Common myeloid progenitor, CD34-positive (primary cell): ENCODE measurements at regions not wholly inside any gene's neighbourhood (a gene's known extent, or its start where the extent isn't known, plus 50 kb on each side); places are given as distances from the start of the nearest gene placed in this dataset.

Experiments
- CTCF ChIA-PET: fragments of 350-600 bp; sonication (Branson Sonifier 250); formaldehyde crosslinking; loops from one replicate; lab custom pipeline; 2021; ENCODE audit warnings: antibody characterized with exemption; lab: Charles Lee
- POLR2A ChIA-PET: fragments of 350-600 bp; sonication (Branson Sonifier 250); formaldehyde crosslinking; loops from one replicate; lab custom pipeline; 2021; ENCODE audit warnings: antibody characterized with exemption; lab: Charles Lee
- DNase-seq, 3 donors: peaks; one replicate each; pipeline versions ENCODE4 v3.0.0 to v3.0.0-alpha.2; 2013
- H3K27ac ChIP-seq, 2 experiments: 1 replicate in 1 of 2; 2 replicates in 1 of 2; pipeline ENCODE4 v1.7.0; 2013; ENCODE audit warnings: inconsistent platforms in 2 of 2, low read length in 2 of 2, mild to moderate bottlenecking in 2 of 2, low read depth in 1 of 2, moderate library complexity in 1 of 2; ENCODE audit not compliant: severe bottlenecking in 2 of 2, insufficient read depth in 1 of 2, poor library complexity in 1 of 2
- H3K27me3 ChIP-seq, 5 experiments: replicated peaks in 2 of 5; 1 replicate in 3 of 5; 2 replicates in 2 of 5; pipeline versions ENCODE4 v1.6.1 to v1.7.0; 2013; ENCODE audit warnings: low read length in 4 of 5, mild to moderate bottlenecking in 2 of 5, moderate library complexity in 2 of 5, inconsistent platforms in 1 of 5; ENCODE audit not compliant: insufficient read depth in 5 of 5, control insufficient read depth in 4 of 5
- H3K36me3 ChIP-seq, 4 experiments: 1 replicate in 2 of 4; 2 replicates in 2 of 4; pipeline versions ENCODE4 v1.6.1 to v1.7.0; 2013; ENCODE audit warnings: low read length in 3 of 4, control low read depth in 1 of 4, mild to moderate bottlenecking in 1 of 4; ENCODE audit not compliant: control insufficient read depth in 4 of 4, insufficient read depth in 4 of 4
- H3K4me1 ChIP-seq, 4 experiments: 1 replicate in 3 of 4; 2 replicates in 1 of 4; pipeline versions ENCODE4 v1.6.1 to v1.7.1; 2013; ENCODE audit warnings: low read length in 3 of 4, mild to moderate bottlenecking in 3 of 4, control low read depth in 1 of 4, inconsistent platforms in 1 of 4, moderate library complexity in 1 of 4; ENCODE audit not compliant: control insufficient read depth in 4 of 4, insufficient read depth in 4 of 4; ENCODE audit errors: control extremely low read depth in 1 of 4
- H3K4me3 ChIP-seq, 7 experiments: 1 replicate in 4 of 7; 2 replicates in 3 of 7; pipeline versions ENCODE4 v1.5.1 to v1.7.0; 2013; ENCODE audit warnings: mild to moderate bottlenecking in 7 of 7, low read length in 6 of 7, moderate library complexity in 6 of 7, inconsistent platforms in 2 of 7, low read depth in 2 of 7, control low read depth in 1 of 7; ENCODE audit not compliant: insufficient read depth in 4 of 7, control insufficient read depth in 1 of 7; ENCODE audit errors: extremely low read depth in 1 of 7
- H3K9me3 ChIP-seq, 5 experiments: 1 replicate in 4 of 5; 2 replicates in 1 of 5; pipeline versions ENCODE4 v1.6.1 to v1.7.1; 2013; ENCODE audit warnings: low read length in 4 of 5, mild to moderate bottlenecking in 2 of 5, inconsistent platforms in 1 of 5, low read depth in 1 of 5, moderate library complexity in 1 of 5; ENCODE audit not compliant: control insufficient read depth in 4 of 5, insufficient read depth in 2 of 5; ENCODE audit errors: control extremely low read depth in 1 of 5
- WGBS: methylation state at CpG from one replicate; pipeline ENCODE4 v1.1.5; 2013; ENCODE audit not compliant: insufficient coverage; 5-methylcytosine and 5-hydroxymethylcytosine counted together

GRCh38 chr1:30819244-30819571 lies 61.6 kb upstream of the LAPTM5 start:
- Histone ChIP-seq H3K4me3 (no peak overlapping the region), H3K4me1 (peaks cover 2 to 16% (median 14%) of the 10 kb centered on the region in 4 experiments), H3K27ac (no peak overlapping the region), H3K27me3 (peaks cover 2 to 93% (median 46%) of the 10 kb centered on the region in 5 experiments), H3K9me3 (no peaks in the 10 kb centered on the region), H3K36me3 (no peaks in the 10 kb centered on the region)
- WGBS: 74% methylated on average over 2 of the region's 3 CpGs
- POLR2A ChIA-PET: no interaction called here
- no peak for DNase-seq
- CTCF ChIA-PET: interaction anchor here (1.3 to 3.7 kb wide), 3 partner anchors 11 to 67 kb away, joined by 3 to 40 read pairs (median 3); no protein-coding TSS in a partner anchor

- Histone ChIP-seq H3K36me3 (no peaks in the 10 kb centered on the region), H3K27ac (no peak overlapping the region), H3K4me1 (peaks cover 2 to 11% (median 9%) of the 10 kb centered on the region in 4 experiments), H3K4me3 (no peak overlapping the region), H3K9me3 (no peaks in the 10 kb centered on the region), H3K27me3 (peaks cover 2 to 93% (median 45%) of the 10 kb centered on the region in 5 experiments)
- POLR2A ChIA-PET: no interaction called here
- DNase-seq: no peak
- CTCF ChIA-PET: interaction anchor here (1.3 to 3.7 kb wide), 4 partner anchors 10 to 110 kb away, joined by 3 to 40 read pairs (median 3); no protein-coding TSS in a partner anchor
- 73% methylated on average over 6 of the region's 10 CpGs for WGBS
Measured at GRCh38 chr1:30818568-30819243, 61.1 kb upstream of the LAPTM5 start.

GRCh38 chr1:30817548-30817947 lies 60.0 kb upstream of the LAPTM5 start:
- DNase-seq: no peak
- no peaks in the 10 kb centered on the region for H3K36me3 ChIP-seq
- POLR2A ChIA-PET: no interaction called here
- H3K9me3 ChIP-seq: no peaks in the 10 kb centered on the region
- H3K4me3 ChIP-seq: no peak overlapping the region
- 79% methylated on average over 3 of the region's 3 CpGs for WGBS
- H3K27me3 ChIP-seq: peaks cover 2 to 95% (median 44%) of the 10 kb centered on the region in 5 experiments
- CTCF ChIA-PET: interaction anchor here (0.6 to 1.6 kb wide), 4 partner anchors 16 to 111 kb away, joined by 3 to 11 read pairs (median 3); no protein-coding TSS in a partner anchor
- no peak overlapping the region for H3K27ac ChIP-seq
- H3K4me1 ChIP-seq: no peaks in the 10 kb centered on the region

- Histone ChIP-seq H3K27ac (no peak overlapping the region), H3K4me1 (no peaks in the 10 kb centered on the region), H3K36me3 (no peaks in the 10 kb centered on the region), H3K4me3 (no peak overlapping the region), H3K27me3 (peaks cover 2 to 99% (median 49%) of the 10 kb centered on the region in 5 experiments), H3K9me3 (no peaks in the 10 kb centered on the region)
- DNase-seq: no peak
- ChIA-PET CTCF (interaction anchor here (0.9 to 1.6 kb wide), 4 partner anchors 14 to 94 kb away, joined by 3 to 11 read pairs (median 4); no protein-coding TSS in a partner anchor), POLR2A (no interaction called here)
- WGBS: 33% methylated on average over 2 of the region's 5 CpGs
Measured at GRCh38 chr1:30817077-30817438, 59.5 kb upstream of the LAPTM5 start.

DNA sequence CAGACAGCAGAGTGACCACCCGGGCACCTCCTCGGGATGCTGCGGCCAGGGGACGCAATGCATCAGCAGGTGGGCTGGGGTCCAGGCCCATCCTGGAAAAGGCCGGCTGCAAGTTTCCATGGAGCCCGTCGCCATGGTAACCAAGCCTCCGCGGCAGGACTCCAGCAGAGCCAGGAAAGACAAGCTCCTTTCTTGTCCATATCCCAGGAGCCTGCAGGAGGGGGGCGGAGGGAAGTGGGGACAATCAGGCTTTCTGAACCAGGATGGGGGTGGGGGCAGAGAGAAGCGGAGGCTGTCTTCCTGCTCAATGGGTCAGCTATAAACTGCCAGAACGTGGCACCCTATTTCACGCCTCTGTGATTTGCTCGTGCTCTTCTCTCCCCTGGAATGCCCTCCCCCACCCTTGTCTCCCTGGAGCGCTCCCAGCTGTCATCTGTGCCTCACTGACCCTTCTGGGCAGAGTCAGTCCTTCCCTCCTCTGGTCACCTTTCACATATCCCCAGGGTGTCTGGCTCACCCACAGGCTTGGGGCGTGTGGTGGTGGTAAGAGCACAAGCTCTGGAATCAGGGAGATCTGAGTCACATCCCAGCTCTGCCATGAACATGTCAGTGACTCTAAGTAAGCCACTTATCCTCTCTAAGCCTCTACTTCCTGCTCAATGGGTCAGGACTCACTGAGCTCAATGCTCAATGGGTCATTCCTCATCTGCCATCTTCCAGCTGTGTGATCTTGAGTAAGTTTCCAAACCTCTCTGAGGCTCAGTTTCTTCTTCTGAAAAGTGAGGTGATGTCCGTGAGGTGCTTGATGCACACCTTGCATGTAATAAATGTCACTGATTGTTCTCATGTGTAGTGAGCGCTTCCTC lies 58.9 kb upstream of the LAPTM5 start:
- CTCF ChIA-PET: interaction anchor here (0.9 to 1.6 kb wide), 4 partner anchors 14 to 94 kb away, joined by 3 to 11 read pairs (median 4); no protein-coding TSS in a partner anchor

DNA sequence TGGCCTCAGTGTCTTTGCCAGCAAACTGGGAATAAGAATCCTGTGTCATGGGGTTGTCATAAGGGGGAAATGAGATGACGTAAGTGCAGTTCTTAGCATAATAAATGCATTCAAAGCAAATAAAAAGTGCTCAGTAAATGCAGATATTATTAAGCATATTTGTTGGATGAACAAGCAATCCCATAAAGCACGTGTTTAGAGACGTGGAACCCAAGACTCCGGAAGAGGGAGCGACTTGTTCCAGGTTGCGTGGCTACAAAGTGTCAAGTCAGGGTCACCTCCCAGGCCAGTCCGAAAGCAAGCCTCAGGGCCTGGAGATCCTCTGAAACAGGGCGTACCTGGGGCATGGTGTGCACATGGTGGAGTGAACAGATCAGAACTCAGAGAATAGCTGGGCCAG lies 58.0 kb upstream of the LAPTM5 start:
- POLR2A ChIA-PET: no interaction called here
- CTCF ChIA-PET: interaction anchor here (0.9 to 2.2 kb wide), 2 partner anchors 96 to 113 kb away, joined by 3 to 7 read pairs; no protein-coding TSS in a partner anchor
- Histone ChIP-seq H3K27ac (no peak overlapping the region), H3K36me3 (no peaks in the 10 kb centered on the region), H3K4me1 (no peaks in the 10 kb centered on the region), H3K9me3 (no peaks in the 10 kb centered on the region), H3K27me3 (peaks cover 2 to 99% (median 58%) of the 10 kb centered on the region in 5 experiments), H3K4me3 (no peak overlapping the region)
- 90% methylated on average over 7 of the region's 8 CpGs for WGBS
- no peak for DNase-seq

More for the DNA sequence above, 58.9 kb upstream of the LAPTM5 start:
- Histone ChIP-seq H3K9me3 (no peaks in the 10 kb centered on the region), H3K27me3 (peaks cover 2 to 99% (median 53%) of the 10 kb centered on the region in 5 experiments), H3K36me3 (no peaks in the 10 kb centered on the region), H3K4me1 (no peaks in the 10 kb centered on the region), H3K27ac (no peak overlapping the region), H3K4me3 (no peak overlapping the region)
- POLR2A ChIA-PET: no interaction called here
- no peak for DNase-seq
- WGBS: 23% methylated on average over 17 of the region's 18 CpGs
